ENCODE measurements at regions not wholly inside any gene's neighbourhood (a gene's known extent, or its start where the extent isn't known, plus 50 kb on each side); places are given as distances from the start of the nearest gene placed in this dataset.

DNA sequence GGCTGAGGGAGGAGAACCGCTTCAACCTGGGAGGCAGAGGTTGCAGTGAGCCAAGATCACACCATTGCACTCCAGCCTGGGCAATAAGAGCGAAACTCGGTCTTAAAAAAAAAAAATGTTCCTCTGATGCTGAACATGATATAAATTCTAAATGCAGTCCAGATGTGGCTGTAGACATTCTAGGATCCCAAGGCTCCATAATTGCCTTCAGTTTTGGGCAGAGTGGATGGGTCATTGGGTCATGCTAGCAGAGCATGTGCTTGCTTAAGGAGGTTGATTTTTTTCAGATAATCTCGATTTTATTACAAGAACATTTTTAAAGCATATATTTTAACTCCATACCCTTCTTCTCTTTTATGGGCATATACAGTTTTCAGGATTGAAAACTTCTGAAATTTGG is 112.0 kb downstream of the UTRN start:
- TF ChIP-seq, protein P1, sequence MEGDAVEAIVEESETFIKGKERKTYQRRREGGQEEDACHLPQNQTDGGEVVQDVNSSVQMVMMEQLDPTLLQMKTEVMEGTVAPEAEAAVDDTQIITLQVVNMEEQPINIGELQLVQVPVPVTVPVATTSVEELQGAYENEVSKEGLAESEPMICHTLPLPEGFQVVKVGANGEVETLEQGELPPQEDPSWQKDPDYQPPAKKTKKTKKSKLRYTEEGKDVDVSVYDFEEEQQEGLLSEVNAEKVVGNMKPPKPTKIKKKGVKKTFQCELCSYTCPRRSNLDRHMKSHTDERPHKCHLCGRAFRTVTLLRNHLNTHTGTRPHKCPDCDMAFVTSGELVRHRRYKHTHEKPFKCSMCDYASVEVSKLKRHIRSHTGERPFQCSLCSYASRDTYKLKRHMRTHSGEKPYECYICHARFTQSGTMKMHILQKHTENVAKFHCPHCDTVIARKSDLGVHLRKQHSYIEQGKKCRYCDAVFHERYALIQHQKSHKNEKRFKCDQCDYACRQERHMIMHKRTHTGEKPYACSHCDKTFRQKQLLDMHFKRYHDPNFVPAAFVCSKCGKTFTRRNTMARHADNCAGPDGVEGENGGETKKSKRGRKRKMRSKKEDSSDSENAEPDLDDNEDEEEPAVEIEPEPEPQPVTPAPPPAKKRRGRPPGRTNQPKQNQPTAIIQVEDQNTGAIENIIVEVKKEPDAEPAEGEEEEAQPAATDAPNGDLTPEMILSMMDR (conservative IDR thresholded peaks at IDR 0.05; ENCODE audit: low read length): no peak
- no peak overlapping the region for H3K4me3 ChIP-seq (ENCODE audit: low read length)
- DNase-seq (ENCODE audit: low read depth): no peak

DNA sequence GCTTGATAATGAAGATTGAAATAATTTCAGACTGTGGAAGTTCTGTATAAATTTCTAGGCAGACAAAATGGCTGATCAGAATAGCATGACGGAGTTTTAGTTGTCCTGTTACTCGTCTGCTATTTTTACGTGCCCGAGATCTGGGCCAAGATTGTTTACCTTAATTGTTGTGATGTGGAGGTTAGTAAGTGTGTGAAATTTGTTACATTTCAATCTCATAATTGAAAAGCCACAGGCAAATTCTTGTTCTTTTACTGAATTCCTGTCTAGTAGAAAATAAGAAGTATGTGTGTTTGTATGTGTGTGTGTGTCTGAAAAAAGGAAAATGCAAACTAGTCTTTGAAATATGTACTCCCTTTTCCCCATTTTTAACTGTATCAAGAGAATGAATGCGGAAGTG is 115.2 kb downstream of the UTRN start:
- H3K4me3 ChIP-seq (ENCODE audit: low read length): no peak overlapping the region
- TF ChIP-seq, protein P1 (conservative IDR thresholded peaks at IDR 0.05; ENCODE audit: low read length): no peak
- DNase-seq (ENCODE audit: low read depth): no peak

DNA sequence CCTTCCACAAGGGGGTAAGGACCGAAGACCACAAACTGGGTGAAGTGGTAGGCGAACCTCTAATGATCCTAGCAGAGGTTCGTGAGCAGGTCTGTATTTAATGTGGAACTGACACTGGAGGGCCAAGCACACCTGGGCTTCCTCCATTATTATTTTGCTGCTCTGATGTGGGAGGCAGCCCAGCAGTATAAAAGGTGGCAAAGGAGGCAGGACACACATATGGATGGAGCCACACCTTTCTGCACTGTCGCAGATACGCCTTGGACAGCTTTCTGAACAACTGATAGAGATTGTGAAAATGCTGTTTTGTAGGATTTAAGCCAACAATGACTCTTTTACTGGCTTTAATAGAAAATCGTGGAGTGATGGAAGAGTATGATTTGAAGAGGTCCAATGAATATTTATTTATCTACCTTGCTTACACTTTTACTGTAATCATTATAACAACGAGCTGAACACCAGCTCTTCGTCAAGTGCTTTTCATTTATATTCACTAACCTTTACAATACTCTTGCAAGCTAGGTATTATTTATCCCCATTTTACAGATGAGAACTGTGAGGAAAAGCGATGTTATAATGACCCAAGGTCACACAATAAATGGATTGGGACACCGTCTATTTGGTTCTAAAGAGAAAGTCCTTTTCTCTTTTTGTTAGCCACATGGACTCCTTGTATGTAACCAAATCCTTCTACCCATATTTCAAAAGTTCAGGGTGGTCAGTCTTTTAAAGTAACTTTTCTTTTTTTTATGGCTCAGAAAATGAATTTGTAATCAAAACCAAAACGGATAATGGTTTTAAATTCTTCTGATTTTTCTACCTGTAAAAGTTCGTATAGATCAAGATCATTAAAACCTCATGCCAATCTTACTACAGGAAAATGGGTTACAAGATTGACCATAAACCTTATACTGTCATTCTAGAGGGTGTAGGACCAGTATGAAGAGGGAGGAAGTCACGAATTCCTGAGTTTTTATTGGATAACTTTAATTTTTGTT is 116.9 kb downstream of the UTRN start:
- no peak for DNase-seq (ENCODE audit: low read depth)
- TF ChIP-seq, protein P1 (conservative IDR thresholded peaks at IDR 0.05; ENCODE audit: low read length): no peak
- no peak overlapping the region for H3K4me3 ChIP-seq (ENCODE audit: low read length)

DNA sequence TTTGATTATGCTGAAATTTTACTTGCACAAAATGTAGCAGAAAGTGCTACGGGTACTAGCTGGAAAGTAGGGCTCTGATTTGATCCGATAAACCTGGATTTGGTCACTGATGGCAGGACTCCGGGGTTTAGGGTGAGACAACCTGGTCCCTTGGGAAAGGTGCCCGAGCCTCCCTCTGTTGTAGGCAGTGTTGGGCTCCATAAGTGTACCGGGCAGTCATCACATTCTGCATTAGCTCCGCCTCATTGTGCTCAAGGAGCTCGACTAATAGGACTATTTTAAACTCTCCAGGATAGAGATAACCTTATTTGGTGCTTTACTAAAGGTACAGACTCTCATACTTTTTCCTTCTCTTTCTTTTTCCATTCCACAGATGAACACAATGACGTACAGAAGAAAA is 117.6 kb downstream of the UTRN start:
- no peak for DNase-seq (ENCODE audit: low read depth)
- TF ChIP-seq, protein P1 (conservative IDR thresholded peaks at IDR 0.05; ENCODE audit: low read length): no peak
- no peak overlapping the region for H3K4me3 ChIP-seq (ENCODE audit: low read length)

DNA sequence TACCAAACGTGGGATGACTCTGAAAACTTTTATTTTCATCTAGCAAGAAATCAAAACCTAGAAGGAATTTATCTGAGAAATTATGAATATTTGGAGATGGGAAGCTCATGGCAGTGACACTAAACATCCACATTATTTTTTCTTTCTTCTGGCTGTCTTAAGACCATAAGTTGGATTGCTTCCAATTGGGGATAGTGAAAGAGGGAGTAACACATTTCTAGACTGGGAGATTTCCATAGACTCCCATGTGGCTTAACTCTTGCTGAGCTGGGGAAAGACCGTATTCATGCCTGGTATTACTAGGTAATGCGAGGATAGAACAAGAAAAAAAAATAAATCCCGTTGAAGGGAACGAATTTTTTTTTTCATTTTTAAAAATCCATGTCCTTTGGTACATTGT is 120.0 kb downstream of the UTRN start:
- DNase-seq (ENCODE audit: low read depth): peak; percentile 36
- TF ChIP-seq, protein P1 (conservative IDR thresholded peaks at IDR 0.05; ENCODE audit: low read length): no peak
- no peak overlapping the region for H3K4me3 ChIP-seq (ENCODE audit: low read length)

DNA sequence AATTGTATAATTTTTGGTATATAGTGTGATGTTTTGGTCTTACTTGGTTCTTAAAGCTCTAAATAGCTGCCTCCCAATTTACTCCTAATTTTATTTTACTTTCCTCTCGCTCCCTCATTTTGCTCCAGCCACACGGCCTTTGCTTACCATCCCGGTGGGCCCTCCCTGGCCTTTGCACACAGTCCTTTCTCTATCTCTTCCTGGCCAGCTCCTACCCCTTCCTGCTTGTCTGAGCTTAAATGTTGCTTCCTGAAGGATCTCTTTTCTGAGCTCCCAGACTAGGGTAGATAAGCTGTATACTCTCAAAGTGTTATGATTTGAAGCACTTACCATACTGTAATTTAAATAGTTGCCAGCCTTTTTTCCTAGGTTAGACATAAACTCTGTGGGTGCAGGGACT is 121.7 kb downstream of the UTRN start:
- no peak for DNase-seq (ENCODE audit: low read depth)
- TF ChIP-seq, protein P1 (conservative IDR thresholded peaks at IDR 0.05; ENCODE audit: low read length): no peak
- no peak overlapping the region for H3K4me3 ChIP-seq (ENCODE audit: low read length)

DNA sequence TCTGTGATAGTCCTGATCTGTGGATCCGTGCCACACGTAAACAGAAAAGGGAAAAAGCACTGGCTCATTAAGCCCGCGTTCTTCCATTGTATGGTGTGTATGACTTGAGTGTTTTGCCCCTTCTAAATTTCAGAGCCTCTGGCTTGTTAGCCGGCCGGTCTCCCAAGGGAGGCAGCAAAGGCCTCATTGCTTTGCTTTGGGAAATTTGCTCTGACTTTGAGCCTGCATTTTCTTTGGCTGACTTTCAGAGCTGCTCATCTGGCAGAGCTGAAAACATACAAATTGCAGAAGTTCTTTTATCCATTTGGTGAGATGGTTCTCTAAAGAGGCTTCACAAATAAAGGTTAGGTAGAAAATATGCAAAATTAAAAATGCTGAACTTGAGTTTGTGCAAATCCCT is 123.0 kb downstream of the UTRN start:
- H3K4me3 ChIP-seq (ENCODE audit: low read length): no peak overlapping the region
- peak; percentile 53 for DNase-seq (ENCODE audit: low read depth)
- TF ChIP-seq, protein P1 (conservative IDR thresholded peaks at IDR 0.05; ENCODE audit: low read length): no peak

Data from AG10803 (cell line).